Keratinocyte (primary cell): ENCODE measurements at regions not wholly inside any gene's neighbourhood (a gene's known extent, or its start where the extent isn't known, plus 50 kb on each side); places are given as distances from the start of the nearest gene placed in this dataset.

Experiments used
- DNase-seq: peaks from one replicate; pipeline ENCODE4 v3.0.0-alpha.2; 2011; ENCODE audit warnings: low read depth, missing footprints, low spot score
- FAIRE-seq: peaks from 2 replicates; lab custom pipeline; 2011; peaks lifted over from hg19 to GRCh38; lab: Jason Lieb, UNC
- H2AFZ ChIP-seq: 2 replicates; pipeline ENCODE4 v1.6.0; 2012; ENCODE audit warnings: low read length, control low read depth, inconsistent platforms; ENCODE audit not compliant: control insufficient read depth
- H3K27ac ChIP-seq: 2 replicates; pipeline ENCODE4 v1.5.1; 2011; ENCODE audit warnings: low read length; ENCODE audit not compliant: control insufficient read depth, insufficient read depth
- H3K27me3 ChIP-seq: 3 replicates; pipeline ENCODE4 v1.6.0; 2011; ENCODE audit warnings: low read length; ENCODE audit not compliant: control insufficient read depth, insufficient read depth; ENCODE audit errors: extremely low read depth
- H3K36me3 ChIP-seq, 2 experiments: 2 replicates in 1 of 2; 3 replicates in 1 of 2; pipeline ENCODE4 v1.5.1; 2011; ENCODE audit warnings: low read length in 2 of 2, mild to moderate bottlenecking in 1 of 2; ENCODE audit not compliant: control insufficient read depth in 2 of 2, insufficient read depth in 2 of 2; ENCODE audit errors: extremely low read depth in 1 of 2
- H3K4me1 ChIP-seq: 3 replicates; pipeline ENCODE4 v1.5.1; 2011; ENCODE audit warnings: low read length; ENCODE audit not compliant: control insufficient read depth, insufficient read depth; ENCODE audit errors: extremely low read depth
- H3K4me2 ChIP-seq: 3 replicates; pipeline ENCODE4 v1.6.0; 2011; ENCODE audit warnings: low read depth, low read length; ENCODE audit not compliant: control insufficient read depth, insufficient read depth; ENCODE audit errors: extremely low read depth
- H3K4me3 ChIP-seq, 3 experiments: fragments of 200-600 bp in 1 of 3; sonication (generic) in 1 of 3; 2 replicates in 2 of 3; 3 replicates in 1 of 3; pipeline ENCODE4 v1.5.1; 2011 to 2016; ENCODE audit warnings: low read length in 3 of 3, mild to moderate bottlenecking in 3 of 3, control low read depth in 2 of 3, inconsistent platforms in 1 of 3, low read depth in 1 of 3, mixed read lengths in 1 of 3, mixed run types in 1 of 3, moderate library complexity in 1 of 3; ENCODE audit not compliant: control insufficient read depth in 2 of 3, insufficient read depth in 2 of 3; ENCODE audit errors: extremely low read depth in 1 of 3
- H3K79me2 ChIP-seq: 2 replicates; pipeline ENCODE4 v1.6.0; 2012; ENCODE audit warnings: low read length; ENCODE audit not compliant: control insufficient read depth, insufficient read depth
- H3K9ac ChIP-seq: 3 replicates; pipeline ENCODE4 v1.6.0; 2011; ENCODE audit warnings: low read length; ENCODE audit not compliant: control insufficient read depth, insufficient read depth; ENCODE audit errors: extremely low read depth
- H3K9me1 ChIP-seq: 3 replicates; pipeline ENCODE4 v1.6.0; 2011; ENCODE audit warnings: low read length; ENCODE audit not compliant: control insufficient read depth, insufficient read depth; ENCODE audit errors: extremely low read depth
- H3K9me3 ChIP-seq: 2 replicates; pipeline ENCODE4 v1.5.1; 2012; ENCODE audit warnings: low read depth, low read length; ENCODE audit not compliant: control insufficient read depth
- H4K20me1 ChIP-seq: 3 replicates; pipeline ENCODE4 v1.6.0; 2011; ENCODE audit warnings: low read length; ENCODE audit not compliant: control insufficient read depth, insufficient read depth; ENCODE audit errors: extremely low read depth
- EZH2 ChIP-seq: IDR thresholded peaks from one replicate; pipeline ENCODE4 v1.6.1; 2012; ENCODE audit warnings: inconsistent platforms, mild to moderate bottlenecking, low read length, moderate library complexity
- dilution Hi-C: fragments of 300-500 bp; cut with MboI; formaldehyde crosslinking; loops from one replicate; pipeline ENCODE4 v1.7.0; 2020; ENCODE audit warnings: low sequenced_read_pairs; ENCODE audit not compliant: extremely low pct_ligation_motif_present
- TF ChIP-seq, protein P1 (sequence below), 3 experiments: IDR thresholded peaks in 1 of 3; conservative IDR thresholded peaks in 1 of 3; optimal IDR thresholded peaks in 1 of 3; 2 replicates in 2 of 3; 3 replicates in 1 of 3; pipeline versions ENCODE3 to v1.5.1; 2011; ENCODE audit warnings: low read length in 3 of 3, mild to moderate bottlenecking in 3 of 3, moderate library complexity in 2 of 3, control low read depth in 1 of 3, inconsistent platforms in 1 of 3; ENCODE audit not compliant: insufficient read depth in 2 of 3; ENCODE audit errors: extremely low read depth in 1 of 3

- H3K4me1 ChIP-seq = no peaks in the 10 kb centered on the region
- TF ChIP-seq, protein P1, sequence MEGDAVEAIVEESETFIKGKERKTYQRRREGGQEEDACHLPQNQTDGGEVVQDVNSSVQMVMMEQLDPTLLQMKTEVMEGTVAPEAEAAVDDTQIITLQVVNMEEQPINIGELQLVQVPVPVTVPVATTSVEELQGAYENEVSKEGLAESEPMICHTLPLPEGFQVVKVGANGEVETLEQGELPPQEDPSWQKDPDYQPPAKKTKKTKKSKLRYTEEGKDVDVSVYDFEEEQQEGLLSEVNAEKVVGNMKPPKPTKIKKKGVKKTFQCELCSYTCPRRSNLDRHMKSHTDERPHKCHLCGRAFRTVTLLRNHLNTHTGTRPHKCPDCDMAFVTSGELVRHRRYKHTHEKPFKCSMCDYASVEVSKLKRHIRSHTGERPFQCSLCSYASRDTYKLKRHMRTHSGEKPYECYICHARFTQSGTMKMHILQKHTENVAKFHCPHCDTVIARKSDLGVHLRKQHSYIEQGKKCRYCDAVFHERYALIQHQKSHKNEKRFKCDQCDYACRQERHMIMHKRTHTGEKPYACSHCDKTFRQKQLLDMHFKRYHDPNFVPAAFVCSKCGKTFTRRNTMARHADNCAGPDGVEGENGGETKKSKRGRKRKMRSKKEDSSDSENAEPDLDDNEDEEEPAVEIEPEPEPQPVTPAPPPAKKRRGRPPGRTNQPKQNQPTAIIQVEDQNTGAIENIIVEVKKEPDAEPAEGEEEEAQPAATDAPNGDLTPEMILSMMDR (optimal IDR thresholded peaks at IDR 0.05 in 1 of 3, IDR thresholded peaks at IDR 0.05 in 1 of 3, conservative IDR thresholded peaks at IDR 0.05 in 1 of 3; ENCODE audit: extremely low read depth in 1 of 3, insufficient read depth in 2 of 3, low read length in 3 of 3) = no peak
- no peak for TF ChIP-seq EZH2
- H3K9me3 ChIP-seq = no peaks in the 10 kb centered on the region
- no peak for DNase-seq
- no peak overlapping the region for H2AFZ ChIP-seq
- no peak overlapping the region for H3K9ac ChIP-seq
- H3K27me3 ChIP-seq = no peaks in the 10 kb centered on the region
- no peaks in the 10 kb centered on the region for H3K9me1 ChIP-seq
- no peak overlapping the region for H3K27ac ChIP-seq
- H3K36me3 ChIP-seq = no peaks in the 10 kb centered on the region
- FAIRE-seq = no peak
- no peak overlapping the region for H3K4me2 ChIP-seq
- H4K20me1 ChIP-seq = no peaks in the 10 kb centered on the region
- H3K4me3 ChIP-seq = no peak overlapping the region
- dilution Hi-C loops = no loop called here
- H3K79me2 ChIP-seq = no peaks in the 10 kb centered on the region
These were observed 75.3 kb upstream of the TIAM2 start for GRCh38 chr6:154919806-154920205.

- H2AFZ ChIP-seq = no peak overlapping the region
- no peak for FAIRE-seq
- dilution Hi-C loops = no loop called here
- H3K9me3 ChIP-seq = no peaks in the 10 kb centered on the region
- no peaks in the 10 kb centered on the region for H3K79me2 ChIP-seq
- H3K36me3 ChIP-seq = no peaks in the 10 kb centered on the region
- no peak overlapping the region for H3K27ac ChIP-seq
- H3K27me3 ChIP-seq = no peaks in the 10 kb centered on the region
- DNase-seq = no peak
- H3K9me1 ChIP-seq = no peaks in the 10 kb centered on the region
- no peak overlapping the region for H3K9ac ChIP-seq
- no peaks in the 10 kb centered on the region for H4K20me1 ChIP-seq
- no peak for TF ChIP-seq EZH2
- TF ChIP-seq, protein P1 (optimal IDR thresholded peaks at IDR 0.05 in 1 of 3, IDR thresholded peaks at IDR 0.05 in 1 of 3, conservative IDR thresholded peaks at IDR 0.05 in 1 of 3; ENCODE audit: extremely low read depth in 1 of 3, insufficient read depth in 2 of 3, low read length in 3 of 3) = no peak
- no peak overlapping the region for H3K4me3 ChIP-seq
- H3K4me2 ChIP-seq = no peak overlapping the region
- H3K4me1 ChIP-seq = no peaks in the 10 kb centered on the region
These were observed 74.5 kb upstream of the TIAM2 start for GRCh38 chr6:154920495-154921200.
